Gastrocnemius medialis (tissue), 4 donors: ENCODE measurements at regions not wholly inside any gene's neighbourhood (a gene's known extent, or its start where the extent isn't known, plus 50 kb on each side); places are given as distances from the start of the nearest gene placed in this dataset.

Experiments
- CTCF ChIP-seq, 5 experiments: fragments of 450-650 bp in 3 of 5; fragments of 200-600 bp in 2 of 5; sonication (generic) in 2 of 5; IDR thresholded peaks in 4 of 5; conservative IDR thresholded peaks in 1 of 5; 1 replicate in 4 of 5; 2 replicates in 1 of 5; pipeline ENCODE4 v1.5.1; 2016 to 2019; ENCODE audit warnings: antibody characterized with exemption in 5 of 5, mild to moderate bottlenecking in 3 of 5, moderate library complexity in 3 of 5
- POLR2A ChIP-seq, 2 donors: fragments of 450-650 bp; IDR thresholded peaks; one replicate each; pipeline ENCODE4 v1.6.1; 2017; ENCODE audit warnings: antibody characterized with exemption in 2 of 2, mild to moderate bottlenecking in 2 of 2, moderate library complexity in 2 of 2

- TF ChIP-seq POLR2A (IDR thresholded peaks at IDR 0.05) (no peak), CTCF (IDR thresholded peaks at IDR 0.05 in 4 of 5, conservative IDR thresholded peaks at IDR 0.05 in 1 of 5) (no peak)
Measured at GRCh38 chr16:26692658-26693057, 374.1 kb upstream of the C16orf82 start.
